ENCODE measurements at regions not wholly inside any gene's neighbourhood (a gene's known extent, or its start where the extent isn't known, plus 50 kb on each side); places are given as distances from the start of the nearest gene placed in this dataset.
"Not testable (repeated sequence)": the region's sequence is repeated elsewhere in the genome, so short reads cannot be mapped to it uniquely, and the experiment has no call there.

DNA sequence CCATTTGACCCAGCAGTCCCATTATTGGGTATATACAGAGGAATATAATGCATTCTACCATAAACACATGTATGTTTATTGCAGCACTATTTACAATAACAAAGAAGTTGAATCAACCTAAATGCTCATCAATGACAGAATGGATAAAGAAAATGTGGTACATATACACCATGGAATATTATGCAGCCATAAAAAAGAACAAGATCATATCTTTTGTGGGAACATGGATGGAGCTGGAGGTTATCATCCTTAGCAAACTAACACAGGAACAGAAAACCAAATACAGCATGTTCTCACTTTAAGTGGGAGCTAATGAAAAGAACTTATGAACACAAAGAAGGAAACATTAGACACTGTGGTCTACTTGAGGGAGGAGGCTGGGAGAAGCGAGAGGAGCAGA lies 328.5 kb upstream of the SEMA3C start:
- H3K4me1 Mint-ChIP-seq; H3K27ac Mint-ChIP-seq; H3K4me3 Mint-ChIP-seq; H3K9me3 ChIP-seq (ENCODE audit: control insufficient read depth in 2 of 2, low read length in 2 of 2); H3K4me3 ChIP-seq (ENCODE audit: low read depth, low read length); H3K4me1 ChIP-seq (ENCODE audit: control insufficient read depth, insufficient read depth, low read length, poor library complexity, severe bottlenecking); H3K27ac ChIP-seq (ENCODE audit: insufficient read depth, low read length, poor library complexity, severe bottlenecking); DNase-seq; ATAC-seq (ENCODE audit: low read depth in 2 of 2); H3K36me3 ChIP-seq (ENCODE audit: control insufficient read depth, insufficient read depth, low read length); H3K27me3 ChIP-seq (ENCODE audit: control insufficient read depth, insufficient read depth, low read length); H3K36me3 Mint-ChIP-seq; H3K27me3 Mint-ChIP-seq: not testable (repeated sequence)
- H3K9me3 Mint-ChIP-seq: peaks cover 3 to 34% (median 6%) of the 10 kb centered on the region in 7 donors

DNA sequence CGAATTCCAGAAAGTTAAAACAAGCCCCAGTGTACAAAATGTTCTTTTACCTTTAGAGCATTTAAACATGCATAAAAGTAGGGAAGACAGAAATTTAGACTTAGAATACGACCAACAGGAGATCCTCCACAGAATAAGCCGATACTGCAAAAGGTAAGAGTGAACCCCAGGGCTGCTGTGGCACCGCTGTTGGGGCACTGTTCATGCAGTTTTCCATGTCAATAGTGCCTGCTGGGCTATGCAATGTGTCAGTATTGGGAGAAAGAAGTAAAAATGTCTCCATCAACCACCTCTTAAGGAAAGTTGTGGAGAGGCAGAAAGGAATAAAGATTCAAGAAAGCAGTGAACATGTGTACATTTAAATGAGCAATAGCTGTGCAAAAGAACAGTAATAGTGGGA lies 326.5 kb upstream of the SEMA3C start:
- H3K27ac ChIP-seq (ENCODE audit: insufficient read depth, low read length, poor library complexity, severe bottlenecking): no peak overlapping the region
- ATAC-seq (ENCODE audit: low read depth in 2 of 2) (no peak), DNase-seq (no peak)
- Mint-ChIP-seq H3K9me3 (peaks cover 3 to 41% (median 9%) of the 10 kb centered on the region in 7 donors), H3K27me3 (no peaks in the 10 kb centered on the region), H3K27ac (no peak overlapping the region), H3K4me3 (no peak overlapping the region), H3K36me3 (no peaks in the 10 kb centered on the region), H3K4me1 (no peaks in the 10 kb centered on the region)
- no peaks in the 10 kb centered on the region for H3K4me1 ChIP-seq (ENCODE audit: control insufficient read depth, insufficient read depth, low read length, poor library complexity, severe bottlenecking)
- H3K36me3 ChIP-seq (ENCODE audit: control insufficient read depth, insufficient read depth, low read length): no peaks in the 10 kb centered on the region
- no peaks in the 10 kb centered on the region for H3K9me3 ChIP-seq (ENCODE audit: control insufficient read depth in 2 of 2, low read length in 2 of 2)
- no peak overlapping the region for H3K4me3 ChIP-seq (ENCODE audit: low read depth, low read length)
- H3K27me3 ChIP-seq (ENCODE audit: control insufficient read depth, insufficient read depth, low read length): no peaks in the 10 kb centered on the region

DNA sequence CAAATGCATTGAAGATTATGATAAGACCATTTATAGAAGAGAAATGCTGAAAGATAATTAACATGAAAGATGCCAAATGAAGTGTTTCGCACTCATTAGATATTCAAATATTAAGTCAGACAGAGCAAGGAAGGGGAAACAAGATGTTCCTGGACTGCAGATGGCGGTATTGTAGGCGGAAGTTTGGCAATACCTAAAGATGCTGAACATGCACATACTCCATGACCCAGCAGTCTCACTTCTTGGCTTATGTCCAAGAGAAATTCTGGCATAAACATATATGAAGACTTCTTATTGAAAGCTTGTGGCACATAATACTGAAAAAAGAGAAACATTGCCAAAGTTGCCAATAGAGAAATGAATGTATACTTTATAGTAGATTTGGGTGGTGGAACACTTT lies 325.4 kb upstream of the SEMA3C start:
- Mint-ChIP-seq H3K4me3 (no peak overlapping the region), H3K27ac (no peak overlapping the region), H3K36me3 (no peaks in the 10 kb centered on the region), H3K27me3 (no peaks in the 10 kb centered on the region), H3K9me3 (peaks cover 3 to 39% (median 9%) of the 10 kb centered on the region in 7 donors), H3K4me1 (no peaks in the 10 kb centered on the region)
- Histone ChIP-seq H3K27ac (ENCODE audit: insufficient read depth, low read length, poor library complexity, severe bottlenecking) (no peak overlapping the region), H3K27me3 (ENCODE audit: control insufficient read depth, insufficient read depth, low read length) (no peaks in the 10 kb centered on the region), H3K4me1 (ENCODE audit: control insufficient read depth, insufficient read depth, low read length, poor library complexity, severe bottlenecking) (no peaks in the 10 kb centered on the region), H3K4me3 (ENCODE audit: low read depth, low read length) (no peak overlapping the region), H3K9me3 (ENCODE audit: control insufficient read depth in 2 of 2, low read length in 2 of 2) (no peaks in the 10 kb centered on the region), H3K36me3 (ENCODE audit: control insufficient read depth, insufficient read depth, low read length) (no peaks in the 10 kb centered on the region)
- DNase-seq (no peak), ATAC-seq (ENCODE audit: low read depth in 2 of 2) (no peak)

DNA sequence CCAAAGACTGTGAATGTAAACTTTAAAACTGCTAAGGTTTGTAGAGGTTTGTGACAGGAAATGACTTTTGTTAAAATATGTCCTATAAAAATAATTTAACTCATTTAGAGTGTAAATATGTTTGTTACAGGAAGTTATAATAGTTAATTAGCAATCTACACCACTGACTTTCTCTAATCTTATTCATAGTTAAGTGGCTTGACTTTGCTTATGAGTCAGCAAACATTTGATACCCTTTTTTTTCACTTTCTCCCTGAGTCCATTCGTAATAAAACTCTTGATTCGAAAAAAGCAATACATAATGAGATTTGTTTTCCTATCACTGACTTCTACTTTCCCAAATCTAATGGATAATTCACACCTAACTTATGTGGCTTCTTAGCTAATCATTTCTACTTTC lies 317.7 kb upstream of the SEMA3C start:
- Mint-ChIP-seq H3K4me1 (no peaks in the 10 kb centered on the region), H3K4me3 (no peak overlapping the region), H3K27ac (no peak overlapping the region), H3K27me3 (no peaks in the 10 kb centered on the region), H3K9me3 (peaks cover 0 to 24% (median 4%) of the 10 kb centered on the region in 7 donors), H3K36me3 (no peaks in the 10 kb centered on the region)
- no peaks in the 10 kb centered on the region for H3K27me3 ChIP-seq (ENCODE audit: control insufficient read depth, insufficient read depth, low read length)
- DNase-seq: no peak
- ATAC-seq (ENCODE audit: low read depth in 2 of 2): no peak
- H3K4me3 ChIP-seq (ENCODE audit: low read depth, low read length): no peak overlapping the region
- H3K4me1 ChIP-seq (ENCODE audit: control insufficient read depth, insufficient read depth, low read length, poor library complexity, severe bottlenecking): no peaks in the 10 kb centered on the region
- H3K9me3 ChIP-seq (ENCODE audit: control insufficient read depth in 2 of 2, low read length in 2 of 2): peaks cover 0 to 4% of the 10 kb centered on the region in 2 experiments
- no peak overlapping the region for H3K27ac ChIP-seq (ENCODE audit: insufficient read depth, low read length, poor library complexity, severe bottlenecking)
- H3K36me3 ChIP-seq (ENCODE audit: control insufficient read depth, insufficient read depth, low read length): no peaks in the 10 kb centered on the region

DNA sequence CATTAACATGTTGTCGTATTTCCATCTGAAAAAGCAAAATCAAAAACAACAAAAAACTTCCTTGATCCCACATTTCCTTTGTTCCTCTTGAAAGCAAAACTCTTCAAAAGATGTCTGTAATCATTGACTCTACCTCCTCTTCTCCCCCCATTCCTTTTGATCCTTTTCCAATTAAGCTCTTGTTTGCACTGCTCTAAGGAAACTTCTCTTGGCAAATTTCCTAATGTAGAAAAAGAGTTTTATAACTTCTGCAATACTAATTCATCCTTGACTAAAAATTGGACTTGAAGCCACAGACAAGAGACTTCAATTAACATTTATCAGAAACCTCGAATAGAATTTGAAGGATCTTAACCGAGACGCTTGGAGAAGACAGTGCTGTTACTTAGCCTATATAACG lies 317.1 kb upstream of the SEMA3C start:
- H3K4me1 Mint-ChIP-seq: no peaks in the 10 kb centered on the region
- Histone ChIP-seq H3K36me3 (ENCODE audit: control insufficient read depth, insufficient read depth, low read length) (no peaks in the 10 kb centered on the region), H3K4me1 (ENCODE audit: control insufficient read depth, insufficient read depth, low read length, poor library complexity, severe bottlenecking) (no peaks in the 10 kb centered on the region), H3K27me3 (ENCODE audit: control insufficient read depth, insufficient read depth, low read length) (no peaks in the 10 kb centered on the region), H3K27ac (ENCODE audit: insufficient read depth, low read length, poor library complexity, severe bottlenecking) (no peak overlapping the region), H3K9me3 (ENCODE audit: control insufficient read depth in 2 of 2, low read length in 2 of 2) (peaks cover 0 to 4% of the 10 kb centered on the region in 2 experiments), H3K4me3 (ENCODE audit: low read depth, low read length) (no peak overlapping the region)
- no peaks in the 10 kb centered on the region for H3K36me3 Mint-ChIP-seq
- H3K27me3 Mint-ChIP-seq: no peaks in the 10 kb centered on the region
- no peak overlapping the region for H3K27ac Mint-ChIP-seq
- ATAC-seq (ENCODE audit: low read depth in 2 of 2) (no peak), DNase-seq (no peak)
- H3K4me3 Mint-ChIP-seq: no peak overlapping the region
- peaks cover 0 to 20% (median 2%) of the 10 kb centered on the region in 7 donors for H3K9me3 Mint-ChIP-seq

DNA sequence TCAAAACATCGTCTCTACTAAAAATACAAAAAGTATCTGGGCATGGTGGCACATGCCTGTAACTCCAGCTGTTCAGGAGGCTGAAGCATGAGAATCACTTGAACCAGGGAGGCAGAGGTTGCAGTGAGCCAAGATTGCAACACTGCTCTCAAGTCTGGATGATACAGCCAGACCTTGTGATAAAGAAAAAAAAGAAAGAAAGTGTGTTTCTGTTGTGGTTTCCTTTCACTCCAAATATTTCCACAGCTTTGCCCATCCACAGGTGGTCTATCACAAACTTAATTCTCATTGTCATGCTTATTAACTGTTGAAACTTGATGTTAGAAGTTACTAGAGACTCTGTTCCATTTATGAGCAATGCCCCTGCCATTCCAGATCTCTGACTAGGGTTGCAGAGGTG lies 316.0 kb upstream of the SEMA3C start:
- Mint-ChIP-seq H3K4me1 (no peaks in the 10 kb centered on the region), H3K27me3 (no peaks in the 10 kb centered on the region), H3K27ac (no peak overlapping the region), H3K36me3 (no peaks in the 10 kb centered on the region), H3K9me3 (peaks cover 0 to 22% (median 5%) of the 10 kb centered on the region in 7 donors), H3K4me3 (no peak overlapping the region)
- Histone ChIP-seq H3K9me3 (ENCODE audit: control insufficient read depth in 2 of 2, low read length in 2 of 2) (peaks cover 0 to 4% of the 10 kb centered on the region in 2 experiments), H3K27me3 (ENCODE audit: control insufficient read depth, insufficient read depth, low read length) (no peaks in the 10 kb centered on the region), H3K36me3 (ENCODE audit: control insufficient read depth, insufficient read depth, low read length) (no peaks in the 10 kb centered on the region), H3K4me1 (ENCODE audit: control insufficient read depth, insufficient read depth, low read length, poor library complexity, severe bottlenecking) (no peaks in the 10 kb centered on the region), H3K4me3 (ENCODE audit: low read depth, low read length) (no peak overlapping the region), H3K27ac (ENCODE audit: insufficient read depth, low read length, poor library complexity, severe bottlenecking) (no peak overlapping the region)
- ATAC-seq (ENCODE audit: low read depth in 2 of 2): no peak
- no peak for DNase-seq

DNA sequence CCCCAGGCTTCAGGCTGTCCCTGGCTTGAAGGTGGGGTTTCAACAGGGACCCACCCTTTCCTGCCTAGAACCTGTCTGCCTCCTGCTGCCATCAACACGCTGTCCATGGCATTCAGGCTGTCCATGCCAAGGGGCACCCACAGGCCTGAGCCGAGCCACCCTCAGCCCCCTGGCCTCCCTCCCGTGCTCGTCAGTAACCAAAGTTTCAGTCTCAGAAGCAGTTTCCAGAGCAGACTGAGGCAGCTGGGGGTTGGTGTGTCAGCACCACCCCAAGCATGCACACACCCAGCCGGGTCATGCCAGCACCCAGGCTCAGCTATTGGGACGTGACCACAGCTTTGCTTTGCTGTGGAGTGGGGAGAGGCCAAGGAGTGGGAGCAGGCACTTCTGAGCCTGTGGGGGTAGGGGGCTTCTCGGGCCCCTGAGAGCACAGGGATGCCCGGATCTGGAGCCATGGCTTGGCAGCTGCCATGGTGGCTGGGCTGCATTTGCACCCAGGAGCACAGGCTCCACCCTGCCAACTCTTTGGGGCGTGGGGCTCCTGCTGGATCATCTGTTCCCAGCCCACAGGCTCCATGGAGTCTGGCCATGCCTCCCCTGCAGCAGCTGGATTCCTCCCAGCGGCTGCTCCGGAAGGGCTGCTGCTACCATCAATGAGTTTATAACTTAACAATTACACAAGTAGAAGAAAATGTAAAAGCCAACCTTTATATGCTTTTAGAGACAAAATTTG lies 314.5 kb upstream of the SEMA3C start:
- Mint-ChIP-seq H3K4me1 (no peaks in the 10 kb centered on the region), H3K9me3 (peaks cover 0 to 18% (median 5%) of the 10 kb centered on the region in 7 donors), H3K36me3 (no peaks in the 10 kb centered on the region), H3K27ac (no peak overlapping the region), H3K4me3 (no peak overlapping the region), H3K27me3 (no peaks in the 10 kb centered on the region)
- ATAC-seq (ENCODE audit: low read depth in 2 of 2): no peak
- DNase-seq: no peak
- Histone ChIP-seq H3K27me3 (ENCODE audit: control insufficient read depth, insufficient read depth, low read length) (no peaks in the 10 kb centered on the region), H3K9me3 (ENCODE audit: control insufficient read depth in 2 of 2, low read length in 2 of 2) (peaks cover 0 to 4% of the 10 kb centered on the region in 2 experiments), H3K36me3 (ENCODE audit: control insufficient read depth, insufficient read depth, low read length) (no peaks in the 10 kb centered on the region), H3K4me3 (ENCODE audit: low read depth, low read length) (no peak overlapping the region), H3K4me1 (ENCODE audit: control insufficient read depth, insufficient read depth, low read length, poor library complexity, severe bottlenecking) (no peaks in the 10 kb centered on the region), H3K27ac (ENCODE audit: insufficient read depth, low read length, poor library complexity, severe bottlenecking) (no peak overlapping the region)

DNA sequence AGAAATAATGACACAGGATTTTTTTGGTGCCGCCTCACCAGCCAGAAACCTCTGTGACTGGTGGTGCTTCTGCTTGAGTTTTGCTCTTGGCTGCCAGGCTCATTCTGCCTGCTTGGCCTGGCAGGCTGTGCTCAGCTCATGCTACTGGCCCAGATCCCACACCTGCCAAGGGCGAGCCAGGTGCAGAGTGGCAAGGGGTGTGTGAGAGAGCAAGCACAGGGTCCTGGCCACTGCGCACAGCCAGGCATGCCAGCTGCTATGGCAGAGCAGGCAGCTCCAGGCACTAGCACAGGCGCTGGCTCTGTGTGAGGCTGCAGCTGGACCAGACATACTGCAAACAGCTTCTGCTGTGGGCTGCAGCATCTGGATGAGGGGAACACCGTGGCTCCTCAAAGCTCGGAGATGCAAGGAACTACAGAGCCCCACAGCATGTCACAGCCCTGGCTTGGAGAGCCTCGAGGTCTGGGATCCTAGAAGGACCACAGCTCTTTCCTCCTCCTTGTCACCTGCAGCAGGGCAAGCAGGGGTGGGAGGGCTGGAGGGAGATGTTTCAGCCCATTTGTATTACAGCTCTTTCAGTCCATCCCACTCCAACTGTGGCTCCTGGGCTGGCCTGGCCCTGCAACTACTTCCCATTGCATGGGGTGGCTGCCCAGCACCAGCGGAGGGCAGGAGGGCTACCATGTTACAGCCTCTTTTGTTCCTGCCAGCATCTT lies 313.4 kb upstream of the SEMA3C start:
- no peak overlapping the region for H3K4me3 Mint-ChIP-seq
- Histone ChIP-seq H3K9me3 (ENCODE audit: control insufficient read depth in 2 of 2, low read length in 2 of 2) (peaks cover 0 to 4% of the 10 kb centered on the region in 2 experiments), H3K4me3 (ENCODE audit: low read depth, low read length) (no peak overlapping the region), H3K27ac (ENCODE audit: insufficient read depth, low read length, poor library complexity, severe bottlenecking) (no peak overlapping the region), H3K27me3 (ENCODE audit: control insufficient read depth, insufficient read depth, low read length) (no peaks in the 10 kb centered on the region), H3K4me1 (ENCODE audit: control insufficient read depth, insufficient read depth, low read length, poor library complexity, severe bottlenecking) (no peaks in the 10 kb centered on the region), H3K36me3 (ENCODE audit: control insufficient read depth, insufficient read depth, low read length) (no peaks in the 10 kb centered on the region)
- no peak for DNase-seq
- H3K4me1 Mint-ChIP-seq: no peaks in the 10 kb centered on the region
- H3K36me3 Mint-ChIP-seq: no peaks in the 10 kb centered on the region
- H3K9me3 Mint-ChIP-seq: peaks cover under 1 to 19% (median 5%) of the 10 kb centered on the region in 7 donors
- H3K27me3 Mint-ChIP-seq: no peaks in the 10 kb centered on the region
- H3K27ac Mint-ChIP-seq: no peak overlapping the region
- ATAC-seq (ENCODE audit: low read depth in 2 of 2): no peak

Data from CD4-positive, CD25-positive, alpha-beta regulatory T cell (primary cell).